SU-DHL-6 (cell line): ENCODE measurements at regions not wholly inside any gene's neighbourhood (a gene's known extent, or its start where the extent isn't known, plus 50 kb on each side); places are given as distances from the start of the nearest gene placed in this dataset.

Source experiments
- CTCF ChIP-seq: fragments of 200-600 bp; sonication (generic); IDR thresholded peaks from one replicate; pipeline ENCODE4 v1.5.1; 2017; ENCODE audit warnings: antibody characterized with exemption, mild to moderate bottlenecking, low read length, moderate library complexity; ENCODE audit not compliant: insufficient read depth, poor library complexity, severe bottlenecking
- EZH2phosphoT487 ChIP-seq: fragments of 200-600 bp; sonication (generic), shearing (Covaris generic); conservative IDR thresholded peaks from 2 replicates; pipeline ENCODE4 v1.6.1; 2018; ENCODE audit warnings: mild to moderate bottlenecking, antibody characterized with exemption, low read length, moderate library complexity, mixed read lengths

- TF ChIP-seq CTCF: no peak
- no peak for TF ChIP-seq EZH2phosphoT487
Observed at GRCh38 chr14:48628870-48629269, 953.5 kb upstream of the MDGA2 start.
